OCI-LY1 (cell line): ENCODE measurements at regions not wholly inside any gene's neighbourhood (a gene's known extent, or its start where the extent isn't known, plus 50 kb on each side); places are given as distances from the start of the nearest gene placed in this dataset.

Source experiments
- H2AFZ ChIP-seq: fragments of 200-600 bp; sonication (generic), shearing (Covaris generic); 2 replicates; pipeline ENCODE4 v1.6.0; 2014; ENCODE audit warnings: antibody characterized with exemption, mild to moderate bottlenecking, low read length
- H3F3A ChIP-seq: fragments of 200-600 bp; sonication (generic), shearing (Covaris generic); 2 replicates; pipeline ENCODE4 v1.6.0; 2014; ENCODE audit warnings: mild to moderate bottlenecking, antibody characterized with exemption, low read length, moderate library complexity; ENCODE audit not compliant: insufficient read depth
- H3K27ac ChIP-seq: fragments of 200-600 bp; sonication (generic); 2 replicates; pipeline ENCODE4 v1.5.1; 2014; ENCODE audit warnings: low read length, mixed run types, mild to moderate bottlenecking, low read depth; ENCODE audit not compliant: poor library complexity, severe bottlenecking
- H3K27me3 ChIP-seq: fragments of 200-600 bp; sonication (generic); 2 replicates; pipeline ENCODE4 v1.6.0; 2014; ENCODE audit warnings: antibody characterized with exemption, mild to moderate bottlenecking, low read length, moderate library complexity; ENCODE audit not compliant: insufficient read depth
- H3K36me3 ChIP-seq: fragments of 200-600 bp; sonication (generic); 2 replicates; pipeline ENCODE4 v1.6.1; 2014; ENCODE audit warnings: mild to moderate bottlenecking, antibody characterized with exemption, low read length, moderate library complexity, mixed read lengths; ENCODE audit not compliant: insufficient read depth
- H3K4me1 ChIP-seq: fragments of 200-600 bp; sonication (generic); 2 replicates; pipeline ENCODE4 v1.5.1; 2014; ENCODE audit warnings: mild to moderate bottlenecking, low read length, moderate library complexity; ENCODE audit not compliant: insufficient read depth, severe bottlenecking
- H3K4me2 ChIP-seq: fragments of 200-600 bp; sonication (generic), shearing (Covaris generic); 2 replicates; pipeline ENCODE4 v1.6.1; 2014; ENCODE audit warnings: low read length
- H3K4me3 ChIP-seq: fragments of 200-600 bp; sonication (generic); 2 replicates; pipeline ENCODE4 v1.5.1; 2014; ENCODE audit warnings: low read length, low read depth, mild to moderate bottlenecking, mixed read lengths; ENCODE audit not compliant: poor library complexity, severe bottlenecking
- H3K79me2 ChIP-seq: fragments of 200-600 bp; shearing (Covaris generic); 2 replicates; pipeline ENCODE4 v1.6.1; 2016; ENCODE audit warnings: mixed run types, low read length, mixed read lengths; ENCODE audit not compliant: insufficient read depth
- H3K9ac ChIP-seq: fragments of 200-600 bp; sonication (generic), shearing (Covaris generic); 2 replicates; pipeline ENCODE4 v1.6.1; 2014; ENCODE audit warnings: mild to moderate bottlenecking, low read length, mixed read lengths
- H3K9me2 ChIP-seq: fragments of 200-600 bp; sonication (generic), shearing (Covaris generic); 2 replicates; pipeline ENCODE4 v1.6.1; 2014; ENCODE audit warnings: low read depth, mild to moderate bottlenecking, low read length, mixed read lengths
- H3K9me3 ChIP-seq: fragments of 200-600 bp; shearing (Covaris generic); 2 replicates; pipeline ENCODE4 v1.6.1; 2014; ENCODE audit warnings: low read length, mixed read lengths
- H4K20me1 ChIP-seq: fragments of 200-600 bp; sonication (generic), shearing (Covaris generic); 2 replicates; pipeline ENCODE4 v1.6.0; 2016; ENCODE audit warnings: mild to moderate bottlenecking, low read length; ENCODE audit not compliant: insufficient read depth
- EZH2 ChIP-seq: fragments of 200-600 bp; sonication (generic), shearing (Covaris generic); IDR thresholded peaks from 2 replicates; pipeline ENCODE4 v1.8.0; 2017; ENCODE audit warnings: borderline replicate concordance, mixed run types, mild to moderate bottlenecking, antibody characterized with exemption, low read length, moderate library complexity, mixed read lengths
- TF ChIP-seq, protein P1 (sequence below): fragments of 200-600 bp; sonication (generic), shearing (Covaris generic); IDR thresholded peaks from 2 replicates; pipeline ENCODE4 v1.5.1; 2017; ENCODE audit warnings: mild to moderate bottlenecking, antibody characterized with exemption, low read length, moderate library complexity, mixed read lengths

GRCh38 chr13:106738186-106738678 lies 170.3 kb upstream of the ARGLU1 start:
- no peaks in the 10 kb centered on the region for H3K9me3 ChIP-seq
- no peaks in the 10 kb centered on the region for H3K79me2 ChIP-seq
- no peak overlapping the region for H3K27ac ChIP-seq
- no peaks in the 10 kb centered on the region for H3K4me1 ChIP-seq
- H3K4me2 ChIP-seq, result no peak overlapping the region
- no peak overlapping the region for H2AFZ ChIP-seq
- H3K27me3 ChIP-seq, result no peaks in the 10 kb centered on the region
- H3K4me3 ChIP-seq, result no peak overlapping the region
- TF ChIP-seq, protein P1, sequence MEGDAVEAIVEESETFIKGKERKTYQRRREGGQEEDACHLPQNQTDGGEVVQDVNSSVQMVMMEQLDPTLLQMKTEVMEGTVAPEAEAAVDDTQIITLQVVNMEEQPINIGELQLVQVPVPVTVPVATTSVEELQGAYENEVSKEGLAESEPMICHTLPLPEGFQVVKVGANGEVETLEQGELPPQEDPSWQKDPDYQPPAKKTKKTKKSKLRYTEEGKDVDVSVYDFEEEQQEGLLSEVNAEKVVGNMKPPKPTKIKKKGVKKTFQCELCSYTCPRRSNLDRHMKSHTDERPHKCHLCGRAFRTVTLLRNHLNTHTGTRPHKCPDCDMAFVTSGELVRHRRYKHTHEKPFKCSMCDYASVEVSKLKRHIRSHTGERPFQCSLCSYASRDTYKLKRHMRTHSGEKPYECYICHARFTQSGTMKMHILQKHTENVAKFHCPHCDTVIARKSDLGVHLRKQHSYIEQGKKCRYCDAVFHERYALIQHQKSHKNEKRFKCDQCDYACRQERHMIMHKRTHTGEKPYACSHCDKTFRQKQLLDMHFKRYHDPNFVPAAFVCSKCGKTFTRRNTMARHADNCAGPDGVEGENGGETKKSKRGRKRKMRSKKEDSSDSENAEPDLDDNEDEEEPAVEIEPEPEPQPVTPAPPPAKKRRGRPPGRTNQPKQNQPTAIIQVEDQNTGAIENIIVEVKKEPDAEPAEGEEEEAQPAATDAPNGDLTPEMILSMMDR, result no peak
- TF ChIP-seq EZH2, result no peak
- no peaks in the 10 kb centered on the region for H4K20me1 ChIP-seq
- H3K36me3 ChIP-seq, result no peaks in the 10 kb centered on the region
- no peak overlapping the region for H3K9ac ChIP-seq
- H3F3A ChIP-seq, result no peaks in the 10 kb centered on the region
- no peaks in the 10 kb centered on the region for H3K9me2 ChIP-seq

GRCh38 chr13:106736941-106737340 lies 169.0 kb upstream of the ARGLU1 start:
- no peak overlapping the region for H3K4me3 ChIP-seq
- no peak overlapping the region for H3K9ac ChIP-seq
- no peak overlapping the region for H3K4me2 ChIP-seq
- no peaks in the 10 kb centered on the region for H4K20me1 ChIP-seq
- H3F3A ChIP-seq, result no peaks in the 10 kb centered on the region
- H3K27me3 ChIP-seq, result no peaks in the 10 kb centered on the region
- H3K27ac ChIP-seq, result no peak overlapping the region
- H3K9me2 ChIP-seq, result no peaks in the 10 kb centered on the region
- H3K9me3 ChIP-seq, result no peaks in the 10 kb centered on the region
- H3K36me3 ChIP-seq, result no peaks in the 10 kb centered on the region
- TF ChIP-seq, protein P1, result no peak
- TF ChIP-seq EZH2, result no peak
- H3K79me2 ChIP-seq, result no peaks in the 10 kb centered on the region
- no peak overlapping the region for H2AFZ ChIP-seq
- no peaks in the 10 kb centered on the region for H3K4me1 ChIP-seq

DNA sequence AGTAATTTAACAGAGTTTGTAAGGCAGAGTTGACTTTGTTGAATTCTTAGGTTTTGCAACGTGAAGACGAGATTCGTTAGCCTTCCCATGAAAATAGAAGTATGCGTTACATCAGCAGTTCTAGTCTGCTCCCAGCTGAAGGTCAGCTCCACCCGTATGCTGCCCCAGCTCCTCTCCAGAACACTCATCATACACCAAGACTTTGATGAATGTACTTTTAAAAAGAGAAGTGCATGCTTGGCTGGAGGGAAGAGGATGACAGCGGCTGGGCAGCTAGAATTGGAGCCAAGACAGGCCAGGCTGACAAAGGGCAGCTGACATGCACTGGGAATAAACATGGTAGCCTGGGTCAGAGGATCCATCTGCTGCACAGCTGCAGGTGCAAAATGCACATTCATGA lies 166.3 kb upstream of the ARGLU1 start:
- H4K20me1 ChIP-seq, result no peaks in the 10 kb centered on the region
- no peaks in the 10 kb centered on the region for H3K9me3 ChIP-seq
- H3K4me3 ChIP-seq, result no peak overlapping the region
- no peak overlapping the region for H3K27ac ChIP-seq
- no peaks in the 10 kb centered on the region for H3K9me2 ChIP-seq
- no peaks in the 10 kb centered on the region for H3K79me2 ChIP-seq
- no peaks in the 10 kb centered on the region for H3K4me1 ChIP-seq
- no peak overlapping the region for H3K4me2 ChIP-seq
- no peaks in the 10 kb centered on the region for H3K27me3 ChIP-seq
- TF ChIP-seq EZH2, result no peak
- TF ChIP-seq, protein P1, result no peak
- H3K9ac ChIP-seq, result no peak overlapping the region
- H3F3A ChIP-seq, result no peaks in the 10 kb centered on the region
- H2AFZ ChIP-seq, result no peak overlapping the region
- no peaks in the 10 kb centered on the region for H3K36me3 ChIP-seq
